NCI-H1930 (cell line): ENCODE measurements at regions not wholly inside any gene's neighbourhood (a gene's known extent, or its start where the extent isn't known, plus 50 kb on each side); places are given as distances from the start of the nearest gene placed in this dataset.

ENCODE experiments used
- DNase-seq, 2 experiments: peaks; one replicate each; lab custom pipeline; 2025; lab: John Stamatoyannopoulos, UW

GRCh38 chr2:64402876-64403275 is 51.1 kb upstream of the LGALSL start:
- DNase-seq = no peak

- DNase-seq = no peak
Observed at GRCh38 chr2:64403426-64403825, 50.5 kb upstream of the LGALSL start.

- no peak for DNase-seq
Observed at GRCh38 chr2:64404002-64404731, 49.8 kb upstream of the LGALSL start.
